HG02943 (cell line): ENCODE measurements at regions not wholly inside any gene's neighbourhood (a gene's known extent, or its start where the extent isn't known, plus 50 kb on each side); places are given as distances from the start of the nearest gene placed in this dataset.
"Not testable (repeated sequence)": the region's sequence is repeated elsewhere in the genome, so short reads cannot be mapped to it uniquely, and the experiment has no call there.

Experiments used
- ATAC-seq: cut with Tn5 transposase; IDR thresholded peaks from one replicate; pipeline ENCODE4 v1.9.1; 2021; ENCODE audit warnings: mild to moderate bottlenecking, low read depth, moderate library complexity; ENCODE audit not compliant: unreplicated experiment

GRCh38 chr21:14058566-14058965 is 152.2 kb downstream of the LIPI start:
- ATAC-seq, result no peak

- not testable (repeated sequence) for ATAC-seq
These were observed 152.8 kb downstream of the LIPI start for GRCh38 chr21:14057841-14058481.

GRCh38 chr21:14057313-14057712 is 153.4 kb downstream of the LIPI start:
- ATAC-seq, result no peak

- ATAC-seq, result no peak
These were observed 154.0 kb downstream of the LIPI start for GRCh38 chr21:14056771-14057191.

GRCh38 chr21:14055746-14056515 is 154.8 kb downstream of the LIPI start:
- not testable (repeated sequence) for ATAC-seq

- no peak for ATAC-seq
These were observed 156.1 kb downstream of the LIPI start for GRCh38 chr21:14054682-14055081.

GRCh38 chr21:14050121-14050520 is 160.6 kb downstream of the LIPI start:
- no peak for ATAC-seq

- ATAC-seq, result no peak
These were observed 164.4 kb downstream of the LIPI start for GRCh38 chr21:14046401-14046800.

GRCh38 chr21:14040386-14040785 is 170.4 kb downstream of the LIPI start:
- no peak for ATAC-seq

GRCh38 chr21:14028619-14029018 is 182.1 kb downstream of the LIPI start:
- not testable (repeated sequence) for ATAC-seq

- peak; percentile 100 for ATAC-seq
These were observed 183.4 kb downstream of the LIPI start for GRCh38 chr21:14027235-14027869.

GRCh38 chr21:14020108-14020507 is 190.6 kb downstream of the LIPI start:
- ATAC-seq, result not testable (repeated sequence)

- ATAC-seq, result not testable (repeated sequence)
These were observed 194.9 kb downstream of the LIPI start for GRCh38 chr21:14015841-14016240.

- not testable (repeated sequence) for ATAC-seq
These were observed 196.9 kb downstream of the LIPI start for GRCh38 chr21:14013623-14014498.

GRCh38 chr21:14013056-14013603 is 197.6 kb downstream of the LIPI start:
- no peak for ATAC-seq

- ATAC-seq, result no peak
These were observed 198.3 kb downstream of the LIPI start for GRCh38 chr21:14012409-14012808.

GRCh38 chr21:14011751-14012150 is 199.0 kb downstream of the LIPI start:
- not testable (repeated sequence) for ATAC-seq

GRCh38 chr21:14011149-14011548 is 199.6 kb downstream of the LIPI start:
- ATAC-seq, result not testable (repeated sequence)

GRCh38 chr21:14010729-14011128 is 200.0 kb downstream of the LIPI start:
- ATAC-seq, result no peak

- not testable (repeated sequence) for ATAC-seq
These were observed 200.8 kb downstream of the LIPI start for GRCh38 chr21:14009990-14010389.
